ENCODE measurements at regions not wholly inside any gene's neighbourhood (a gene's known extent, or its start where the extent isn't known, plus 50 kb on each side); places are given as distances from the start of the nearest gene placed in this dataset.
A peak's percentile ranks its signal among the peaks of the same experiment; 100 is the strongest.

DNA sequence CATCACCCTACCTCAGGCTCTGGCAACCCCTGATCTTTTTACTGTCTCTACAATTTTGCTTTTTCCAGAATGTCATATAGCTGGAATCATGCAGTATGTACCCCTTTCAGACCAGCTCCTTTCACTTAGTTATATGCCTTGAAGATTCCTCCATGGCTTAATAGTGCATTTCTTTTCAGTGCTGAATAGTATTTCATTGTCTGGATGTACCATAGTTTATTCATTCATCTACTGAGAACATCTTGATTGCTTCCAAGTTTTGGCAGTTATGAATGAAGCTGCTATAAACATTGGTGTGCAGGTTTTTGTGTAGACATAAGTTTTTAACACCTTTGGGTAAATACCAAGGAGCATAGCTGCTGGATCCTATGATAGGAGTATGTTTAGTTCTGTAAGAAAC, 50.8 kb upstream of the ANP32A start:
- Histone ChIP-seq H3K4me3 (no peak overlapping the region), H3K9ac (ENCODE audit: insufficient read depth in 1 of 2, low read length in 2 of 2) (no peak overlapping the region), H3K36me3 (ENCODE audit: control insufficient read depth in 4 of 4, insufficient read depth in 4 of 4, low read length in 4 of 4) (no peaks in the 10 kb centered on the region), H3K27me3 (ENCODE audit: control insufficient read depth in 3 of 3, insufficient read depth in 3 of 3, low read length in 2 of 3) (no peaks in the 10 kb centered on the region), H3K4me1 (ENCODE audit: control insufficient read depth in 5 of 5, insufficient read depth in 5 of 5, low read length in 5 of 5) (peaks cover 0 to 14% (median 0%) of the 10 kb centered on the region in 5 donors), H3K27ac (ENCODE audit: low read depth in 1 of 2, low read length in 1 of 2) (no peak overlapping the region), H3K9me3 (ENCODE audit: control insufficient read depth in 4 of 4, insufficient read depth in 3 of 4, low read length in 3 of 4) (no peaks in the 10 kb centered on the region)
- DNase-seq = no peak
- TF ChIP-seq, protein P1, sequence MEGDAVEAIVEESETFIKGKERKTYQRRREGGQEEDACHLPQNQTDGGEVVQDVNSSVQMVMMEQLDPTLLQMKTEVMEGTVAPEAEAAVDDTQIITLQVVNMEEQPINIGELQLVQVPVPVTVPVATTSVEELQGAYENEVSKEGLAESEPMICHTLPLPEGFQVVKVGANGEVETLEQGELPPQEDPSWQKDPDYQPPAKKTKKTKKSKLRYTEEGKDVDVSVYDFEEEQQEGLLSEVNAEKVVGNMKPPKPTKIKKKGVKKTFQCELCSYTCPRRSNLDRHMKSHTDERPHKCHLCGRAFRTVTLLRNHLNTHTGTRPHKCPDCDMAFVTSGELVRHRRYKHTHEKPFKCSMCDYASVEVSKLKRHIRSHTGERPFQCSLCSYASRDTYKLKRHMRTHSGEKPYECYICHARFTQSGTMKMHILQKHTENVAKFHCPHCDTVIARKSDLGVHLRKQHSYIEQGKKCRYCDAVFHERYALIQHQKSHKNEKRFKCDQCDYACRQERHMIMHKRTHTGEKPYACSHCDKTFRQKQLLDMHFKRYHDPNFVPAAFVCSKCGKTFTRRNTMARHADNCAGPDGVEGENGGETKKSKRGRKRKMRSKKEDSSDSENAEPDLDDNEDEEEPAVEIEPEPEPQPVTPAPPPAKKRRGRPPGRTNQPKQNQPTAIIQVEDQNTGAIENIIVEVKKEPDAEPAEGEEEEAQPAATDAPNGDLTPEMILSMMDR (IDR thresholded peaks at IDR 0.05; ENCODE audit: control extremely low read depth, extremely low read depth) = no peak
- ATAC-seq (ENCODE audit: insufficient read depth, low FRiP score) = no peak

DNA sequence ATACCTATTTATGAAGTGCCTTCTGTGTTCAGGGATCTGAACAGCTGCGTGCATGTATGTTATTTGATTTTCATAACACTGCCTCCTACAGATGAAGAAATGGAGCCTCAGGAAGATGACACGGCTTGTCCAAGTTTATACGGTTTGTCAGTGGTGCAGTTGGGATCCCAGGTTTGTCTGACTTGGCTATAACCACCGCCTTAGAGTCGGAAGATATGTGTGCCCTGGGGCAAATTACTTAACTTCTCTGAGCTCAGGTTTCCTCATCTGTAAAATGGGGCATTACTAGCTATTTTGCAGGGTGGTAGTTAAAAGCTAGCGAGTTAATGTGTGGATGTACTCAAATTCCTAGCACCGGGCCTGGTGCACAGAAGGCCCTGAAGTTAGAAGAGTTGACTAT, 54.1 kb upstream of the ANP32A start:
- H3K27me3 ChIP-seq (ENCODE audit: control insufficient read depth in 3 of 3, insufficient read depth in 3 of 3, low read length in 2 of 3) = no peaks in the 10 kb centered on the region
- no peak overlapping the region for H3K9ac ChIP-seq (ENCODE audit: insufficient read depth in 1 of 2, low read length in 2 of 2)
- no peaks in the 10 kb centered on the region for H3K36me3 ChIP-seq (ENCODE audit: control insufficient read depth in 4 of 4, insufficient read depth in 4 of 4, low read length in 4 of 4)
- TF ChIP-seq, protein P1 (IDR thresholded peaks at IDR 0.05; ENCODE audit: control extremely low read depth, extremely low read depth) = no peak
- no peak overlapping the region for H3K27ac ChIP-seq (ENCODE audit: low read depth in 1 of 2, low read length in 1 of 2)
- no peaks in the 10 kb centered on the region for H3K9me3 ChIP-seq (ENCODE audit: control insufficient read depth in 4 of 4, insufficient read depth in 3 of 4, low read length in 3 of 4)
- peaks cover 0 to 7% (median 0%) of the 10 kb centered on the region in 5 donors for H3K4me1 ChIP-seq (ENCODE audit: control insufficient read depth in 5 of 5, insufficient read depth in 5 of 5, low read length in 5 of 5)
- no peak overlapping the region for H3K4me3 ChIP-seq
- 88 to 90% methylated on average over 7 of the region's 7 CpGs for WGBS, 2 donors
- DNase-seq (no peak), ATAC-seq (ENCODE audit: insufficient read depth, low FRiP score) (no peak)

DNA sequence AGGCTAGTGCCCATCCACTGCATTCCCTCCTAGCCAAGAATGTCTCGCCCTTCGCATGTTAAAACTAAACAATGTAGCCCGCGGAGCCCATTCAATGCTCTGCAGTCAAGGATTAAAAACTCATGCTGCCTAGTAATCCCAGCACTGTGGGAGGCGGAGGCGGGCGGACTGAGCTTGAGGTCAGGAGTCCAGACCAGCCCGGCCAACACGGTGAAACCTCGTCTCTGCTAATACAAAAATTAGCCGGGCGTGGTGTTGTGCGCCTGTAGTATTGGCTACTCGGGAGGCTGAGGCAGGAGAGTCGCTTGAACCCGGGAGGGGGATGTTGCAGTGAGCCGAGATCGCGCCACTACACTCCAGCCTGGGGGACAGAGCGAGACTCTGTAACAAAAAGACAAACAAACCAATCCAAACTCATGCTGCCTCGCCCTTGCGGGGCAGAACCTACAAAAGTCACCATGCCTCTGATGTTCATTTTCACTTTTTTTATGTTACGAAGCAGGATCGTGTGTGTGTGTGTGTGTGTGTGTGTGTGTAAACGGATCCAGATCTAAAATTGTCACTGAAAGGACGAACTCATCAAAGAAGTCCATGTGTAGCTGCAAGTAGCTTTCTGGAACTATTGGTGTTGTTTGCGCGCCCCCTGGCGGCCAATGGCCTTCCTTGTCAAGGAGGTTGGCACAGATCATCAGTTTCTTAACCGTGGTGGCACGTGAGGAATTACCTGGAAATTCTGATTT, 54.8 kb upstream of the SPESP1 start:
- TF ChIP-seq, protein P1 (IDR thresholded peaks at IDR 0.05; ENCODE audit: control extremely low read depth, extremely low read depth) = peak; percentile 93
- H3K4me1 ChIP-seq (ENCODE audit: control insufficient read depth in 5 of 5, insufficient read depth in 5 of 5, low read length in 5 of 5) = peaks cover 0 to 7% (median 0%) of the 10 kb centered on the region in 5 donors

DNA sequence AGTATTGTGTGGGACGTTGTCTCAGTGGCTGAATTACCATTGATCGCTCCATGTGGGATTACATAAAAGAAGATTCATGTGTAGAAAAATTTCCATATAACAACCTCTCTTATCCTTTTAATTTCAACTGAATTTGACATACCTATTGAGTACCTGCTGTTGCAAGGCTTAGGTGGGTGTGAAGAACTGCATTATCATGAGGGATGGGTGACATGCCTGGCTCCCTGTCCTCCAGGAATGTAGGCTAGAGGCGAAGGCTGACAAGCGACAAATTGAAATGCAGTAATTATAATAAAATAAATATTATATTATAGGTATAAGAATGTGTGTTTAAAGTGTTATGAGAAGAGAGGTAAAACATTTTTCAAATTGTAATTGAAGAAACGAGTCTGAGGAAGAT, 52.7 kb upstream of the SPESP1 start:
- ATAC-seq (ENCODE audit: insufficient read depth, low FRiP score) (no peak), DNase-seq (no peak)
- H3K4me1 ChIP-seq (ENCODE audit: control insufficient read depth in 5 of 5, insufficient read depth in 5 of 5, low read length in 5 of 5) = peaks cover 0 to 7% (median 0%) of the 10 kb centered on the region in 5 donors
- no peak overlapping the region for H3K27ac ChIP-seq (ENCODE audit: low read depth in 1 of 2, low read length in 1 of 2)
- WGBS, 2 donors = 85 to 95% methylated on average over 5 of the region's 5 CpGs
- H3K27me3 ChIP-seq (ENCODE audit: control insufficient read depth in 3 of 3, insufficient read depth in 3 of 3, low read length in 2 of 3) = no peaks in the 10 kb centered on the region
- H3K36me3 ChIP-seq (ENCODE audit: control insufficient read depth in 4 of 4, insufficient read depth in 4 of 4, low read length in 4 of 4) = no peaks in the 10 kb centered on the region
- no peak overlapping the region for H3K4me3 ChIP-seq
- no peak overlapping the region for H3K9ac ChIP-seq (ENCODE audit: insufficient read depth in 1 of 2, low read length in 2 of 2)
- no peaks in the 10 kb centered on the region for H3K9me3 ChIP-seq (ENCODE audit: control insufficient read depth in 4 of 4, insufficient read depth in 3 of 4, low read length in 3 of 4)
- TF ChIP-seq, protein P1 (IDR thresholded peaks at IDR 0.05; ENCODE audit: control extremely low read depth, extremely low read depth) = no peak

More for the DNA sequence above, 54.8 kb upstream of the SPESP1 start:
- H3K9ac ChIP-seq (ENCODE audit: insufficient read depth in 1 of 2, low read length in 2 of 2) = peak overlapping the region in 1 of 2 donors; percentile 76
- no peaks in the 10 kb centered on the region for H3K27me3 ChIP-seq (ENCODE audit: control insufficient read depth in 3 of 3, insufficient read depth in 3 of 3, low read length in 2 of 3)
- ATAC-seq (ENCODE audit: insufficient read depth, low FRiP score) (peak; percentile 62), DNase-seq (peak; percentile 93 to 97 (median 96))
- WGBS, 2 donors = 16% methylated on average over 31 of the region's 31 CpGs
- H3K4me3 ChIP-seq = no peak overlapping the region
- no peak overlapping the region for H3K27ac ChIP-seq (ENCODE audit: low read depth in 1 of 2, low read length in 1 of 2)
- no peaks in the 10 kb centered on the region for H3K36me3 ChIP-seq (ENCODE audit: control insufficient read depth in 4 of 4, insufficient read depth in 4 of 4, low read length in 4 of 4)
- H3K9me3 ChIP-seq (ENCODE audit: control insufficient read depth in 4 of 4, insufficient read depth in 3 of 4, low read length in 3 of 4) = no peaks in the 10 kb centered on the region
